ENCODE measurements at regions not wholly inside any gene's neighbourhood (a gene's known extent, or its start where the extent isn't known, plus 50 kb on each side); places are given as distances from the start of the nearest gene placed in this dataset.

DNA sequence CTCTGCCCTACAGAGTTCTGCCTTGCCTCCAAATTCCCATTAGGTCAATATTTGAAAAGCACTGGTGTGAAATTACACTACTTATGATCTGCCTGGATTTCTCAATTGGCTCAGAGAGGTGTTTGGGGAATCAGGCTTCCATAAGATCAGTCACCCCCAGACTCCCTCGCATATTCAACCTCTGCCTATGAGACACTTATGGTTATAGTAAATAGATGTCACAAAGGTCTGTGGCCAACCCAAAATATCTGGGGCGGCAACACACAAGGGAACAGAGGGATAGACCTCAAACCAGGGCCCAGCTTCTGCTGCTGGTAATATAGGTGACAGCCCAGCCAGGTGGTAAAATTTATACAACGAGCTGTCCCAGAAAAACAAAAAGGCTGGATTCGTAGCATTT is 376.7 kb upstream of the ZMIZ1 start:
- TF ChIP-seq EZH2 (IDR thresholded peaks at IDR 0.05) = no peak
- TF ChIP-seq POLR2AphosphoS5 (IDR thresholded peaks at IDR 0.05; ENCODE audit: borderline replicate concordance, low read depth, low read length) = no peak

Measured in SK-N-MC (cell line).